NCI-H1930 (cell line): ENCODE measurements at regions not wholly inside any gene's neighbourhood (a gene's known extent, or its start where the extent isn't known, plus 50 kb on each side); places are given as distances from the start of the nearest gene placed in this dataset.
"Not testable (repeated sequence)": the region's sequence is repeated elsewhere in the genome, so short reads cannot be mapped to it uniquely, and the experiment has no call there.

ENCODE experiments used
- DNase-seq, 2 experiments: peaks; one replicate each; lab custom pipeline; 2025; lab: John Stamatoyannopoulos, UW

GRCh38 chr10:89949496-89949895 lies 248.1 kb downstream of the KIF20B start:
- DNase-seq = no peak

- no peak for DNase-seq
These were observed 250.9 kb downstream of the KIF20B start for GRCh38 chr10:89952325-89952724.

GRCh38 chr10:89952751-89953150 lies 251.4 kb downstream of the KIF20B start:
- no peak for DNase-seq

GRCh38 chr10:89954061-89954460 lies 252.7 kb downstream of the KIF20B start:
- no peak for DNase-seq

- no peak for DNase-seq
These were observed 253.6 kb downstream of the KIF20B start for GRCh38 chr10:89954787-89955566.

GRCh38 chr10:89959433-89960110 lies 258.2 kb downstream of the KIF20B start:
- DNase-seq = no peak

GRCh38 chr10:89963451-89964102 lies 262.2 kb downstream of the KIF20B start:
- no peak for DNase-seq

GRCh38 chr10:89966211-89966610 lies 264.8 kb downstream of the KIF20B start:
- no peak for DNase-seq

GRCh38 chr10:89973326-89973725 lies 271.9 kb downstream of the KIF20B start:
- no peak for DNase-seq

- DNase-seq = no peak
These were observed 273.7 kb downstream of the KIF20B start for GRCh38 chr10:89975071-89975470.

GRCh38 chr10:89975771-89976170 lies 274.4 kb downstream of the KIF20B start:
- no peak for DNase-seq

GRCh38 chr10:89978081-89978480 lies 276.7 kb downstream of the KIF20B start:
- DNase-seq = no peak

- no peak for DNase-seq
These were observed 278.3 kb downstream of the KIF20B start for GRCh38 chr10:89979726-89980125.

GRCh38 chr10:89980166-89980565 lies 278.8 kb downstream of the KIF20B start:
- DNase-seq = no peak

GRCh38 chr10:89981891-89982290 lies 280.5 kb downstream of the KIF20B start:
- no peak for DNase-seq

- no peak for DNase-seq
These were observed 284.1 kb downstream of the KIF20B start for GRCh38 chr10:89985446-89985845.

GRCh38 chr10:89988361-89988760 lies 287.0 kb downstream of the KIF20B start:
- not testable (repeated sequence) for DNase-seq

GRCh38 chr10:89992575-89992974 lies 291.2 kb downstream of the KIF20B start:
- no peak for DNase-seq

GRCh38 chr10:90007226-90007625 lies 305.8 kb downstream of the KIF20B start:
- DNase-seq = no peak

GRCh38 chr10:90011281-90011680 lies 309.9 kb downstream of the KIF20B start:
- DNase-seq = not testable (repeated sequence)

- no peak for DNase-seq
These were observed 317.4 kb downstream of the KIF20B start for GRCh38 chr10:90018819-90019218.

GRCh38 chr10:90020506-90020905 lies 319.1 kb downstream of the KIF20B start:
- no peak for DNase-seq

GRCh38 chr10:90023950-90024349 lies 322.6 kb downstream of the KIF20B start:
- no peak for DNase-seq
